22Rv1 (cell line): ENCODE measurements at regions not wholly inside any gene's neighbourhood (a gene's known extent, or its start where the extent isn't known, plus 50 kb on each side); places are given as distances from the start of the nearest gene placed in this dataset.

Experiments used
- H3K27ac ChIP-seq: fragments of 450-650 bp; 2 replicates; pipeline ENCODE4 v1.5.1; 2017
- ZFX ChIP-seq: fragments of 450-650 bp; IDR thresholded peaks from 2 replicates; pipeline ENCODE4 v1.6.1; 2017; ENCODE audit warnings: antibody characterized with exemption, borderline replicate concordance
- TF ChIP-seq, protein P1 (sequence below): fragments of 450-650 bp; IDR thresholded peaks from 2 replicates; pipeline ENCODE4 v1.5.1; 2017; ENCODE audit warnings: mild to moderate bottlenecking

GRCh38 chr12:34304001-34304400 is 281.7 kb downstream of the ALG10 start:
- H3K27ac ChIP-seq, result no peak overlapping the region
- TF ChIP-seq, protein P1, sequence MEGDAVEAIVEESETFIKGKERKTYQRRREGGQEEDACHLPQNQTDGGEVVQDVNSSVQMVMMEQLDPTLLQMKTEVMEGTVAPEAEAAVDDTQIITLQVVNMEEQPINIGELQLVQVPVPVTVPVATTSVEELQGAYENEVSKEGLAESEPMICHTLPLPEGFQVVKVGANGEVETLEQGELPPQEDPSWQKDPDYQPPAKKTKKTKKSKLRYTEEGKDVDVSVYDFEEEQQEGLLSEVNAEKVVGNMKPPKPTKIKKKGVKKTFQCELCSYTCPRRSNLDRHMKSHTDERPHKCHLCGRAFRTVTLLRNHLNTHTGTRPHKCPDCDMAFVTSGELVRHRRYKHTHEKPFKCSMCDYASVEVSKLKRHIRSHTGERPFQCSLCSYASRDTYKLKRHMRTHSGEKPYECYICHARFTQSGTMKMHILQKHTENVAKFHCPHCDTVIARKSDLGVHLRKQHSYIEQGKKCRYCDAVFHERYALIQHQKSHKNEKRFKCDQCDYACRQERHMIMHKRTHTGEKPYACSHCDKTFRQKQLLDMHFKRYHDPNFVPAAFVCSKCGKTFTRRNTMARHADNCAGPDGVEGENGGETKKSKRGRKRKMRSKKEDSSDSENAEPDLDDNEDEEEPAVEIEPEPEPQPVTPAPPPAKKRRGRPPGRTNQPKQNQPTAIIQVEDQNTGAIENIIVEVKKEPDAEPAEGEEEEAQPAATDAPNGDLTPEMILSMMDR, result no peak
- no peak for TF ChIP-seq ZFX

- no peak for TF ChIP-seq ZFX
- TF ChIP-seq, protein P1, result no peak
- no peak overlapping the region for H3K27ac ChIP-seq
These were observed 282.2 kb downstream of the ALG10 start for GRCh38 chr12:34304546-34304945.

DNA sequence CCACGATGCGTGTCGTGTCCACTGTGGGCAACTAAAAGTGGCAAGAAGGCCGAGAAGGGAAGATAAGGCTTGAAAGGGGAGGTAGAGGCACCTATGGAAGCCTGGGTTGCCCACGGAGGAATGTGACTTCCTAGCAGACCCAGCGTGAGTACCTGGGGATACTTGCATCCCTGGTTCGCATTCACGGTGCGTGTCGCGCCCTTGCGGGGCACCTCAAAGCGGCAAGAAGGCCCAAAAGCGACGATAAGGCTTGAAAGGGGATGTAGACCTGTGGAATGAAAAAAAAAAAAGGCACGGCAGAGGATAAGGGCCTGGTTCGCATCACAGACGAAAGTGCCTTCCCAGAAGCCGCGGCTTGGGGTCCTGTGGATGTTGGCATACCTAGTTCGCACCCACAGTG is 282.9 kb downstream of the ALG10 start:
- TF ChIP-seq, protein P1, result no peak
- no peak for TF ChIP-seq ZFX
- no peak overlapping the region for H3K27ac ChIP-seq

DNA sequence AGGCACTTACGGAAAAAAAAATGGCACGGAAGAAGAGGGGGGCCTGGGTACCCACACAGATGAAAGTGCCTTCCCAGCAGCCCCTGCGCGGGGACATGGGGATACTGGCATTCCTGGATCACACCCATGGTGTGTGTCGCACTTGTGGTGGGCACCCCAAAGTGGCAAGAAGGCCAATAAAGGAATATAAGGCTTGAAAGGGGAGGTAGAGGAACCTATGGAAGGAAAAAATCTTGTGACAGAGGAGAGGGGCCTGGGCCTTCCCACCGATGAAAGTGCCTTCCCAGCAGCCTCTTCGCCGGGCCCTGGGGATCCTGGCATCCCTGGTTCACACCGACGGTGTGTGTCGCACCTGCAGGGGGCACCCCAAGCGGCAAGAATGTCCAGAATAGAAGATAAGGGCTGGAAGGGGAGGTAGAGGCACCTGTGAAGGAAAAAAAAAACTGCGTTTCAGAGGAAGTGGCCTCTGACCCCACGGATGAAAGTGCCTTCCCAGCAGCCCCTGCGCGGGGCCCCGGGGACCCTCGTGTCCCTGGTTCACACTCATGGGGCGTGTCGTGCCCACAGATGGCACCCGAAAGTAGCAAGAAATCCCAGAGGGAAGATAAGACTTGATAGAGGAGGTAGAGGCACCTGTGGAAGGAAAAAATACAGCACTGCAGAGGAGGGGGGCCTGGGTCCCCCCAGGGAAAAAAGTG is 284.0 kb downstream of the ALG10 start:
- TF ChIP-seq, protein P1, result peak; percentile 26; the same call in 1 of the 2 replicates
- TF ChIP-seq ZFX, result no peak
- H3K27ac ChIP-seq, result no peak overlapping the region

GRCh38 chr12:34309806-34310804 is 287.8 kb downstream of the ALG10 start:
- peak overlapping the region; percentile 58 for H3K27ac ChIP-seq

DNA sequence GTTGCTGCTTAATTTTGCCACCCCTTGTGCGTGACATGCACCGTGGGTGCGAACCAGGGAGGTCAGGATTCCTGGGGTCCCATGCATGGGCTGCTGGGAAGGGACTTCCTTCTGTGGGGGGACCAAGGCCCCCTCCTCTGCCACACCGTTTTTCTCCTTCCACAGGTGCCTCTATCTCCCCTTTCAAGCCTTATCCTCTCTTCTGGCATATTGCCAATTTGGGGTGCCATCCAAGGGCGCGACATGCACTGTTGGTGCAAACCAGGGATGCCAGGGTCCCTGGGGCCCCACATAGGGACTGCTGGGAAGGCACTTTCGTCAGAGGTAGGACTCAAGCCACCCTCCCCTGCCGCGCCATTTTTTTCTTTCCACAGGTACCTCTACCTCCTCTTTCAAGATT is 289.0 kb downstream of the ALG10 start:
- no peak for TF ChIP-seq ZFX
- TF ChIP-seq, protein P1, result no peak

GRCh38 chr12:34327671-34328070 is 305.4 kb downstream of the ALG10 start:
- TF ChIP-seq, protein P1, result no peak
- no peak for TF ChIP-seq ZFX
- H3K27ac ChIP-seq, result no peak overlapping the region

More for the DNA sequence above, 289.0 kb downstream of the ALG10 start:
- no peak overlapping the region for H3K27ac ChIP-seq
